ENCODE measurements at regions not wholly inside any gene's neighbourhood (a gene's known extent, or its start where the extent isn't known, plus 50 kb on each side); places are given as distances from the start of the nearest gene placed in this dataset.

GRCh38 chr12:116372815-116373214, 95.3 kb upstream of the MED13L start:
- no peak for TF ChIP-seq REL (CRISPR knock-in tag; conservative IDR thresholded peaks at IDR 0.05)
- no peak for TF ChIP-seq ZBTB7A (CRISPR knock-in tag; IDR thresholded peaks at IDR 0.05)
- no peak for TF ChIP-seq TCF7L2 (IDR thresholded peaks at IDR 0.05; ENCODE audit: low read depth, low read length)
- TF ChIP-seq AGO2 (optimal IDR thresholded peaks at IDR 0.05; ENCODE audit: low read depth, low read length) = no peak
